ENCODE measurements at regions not wholly inside any gene's neighbourhood (a gene's known extent, or its start where the extent isn't known, plus 50 kb on each side); places are given as distances from the start of the nearest gene placed in this dataset.

DNA sequence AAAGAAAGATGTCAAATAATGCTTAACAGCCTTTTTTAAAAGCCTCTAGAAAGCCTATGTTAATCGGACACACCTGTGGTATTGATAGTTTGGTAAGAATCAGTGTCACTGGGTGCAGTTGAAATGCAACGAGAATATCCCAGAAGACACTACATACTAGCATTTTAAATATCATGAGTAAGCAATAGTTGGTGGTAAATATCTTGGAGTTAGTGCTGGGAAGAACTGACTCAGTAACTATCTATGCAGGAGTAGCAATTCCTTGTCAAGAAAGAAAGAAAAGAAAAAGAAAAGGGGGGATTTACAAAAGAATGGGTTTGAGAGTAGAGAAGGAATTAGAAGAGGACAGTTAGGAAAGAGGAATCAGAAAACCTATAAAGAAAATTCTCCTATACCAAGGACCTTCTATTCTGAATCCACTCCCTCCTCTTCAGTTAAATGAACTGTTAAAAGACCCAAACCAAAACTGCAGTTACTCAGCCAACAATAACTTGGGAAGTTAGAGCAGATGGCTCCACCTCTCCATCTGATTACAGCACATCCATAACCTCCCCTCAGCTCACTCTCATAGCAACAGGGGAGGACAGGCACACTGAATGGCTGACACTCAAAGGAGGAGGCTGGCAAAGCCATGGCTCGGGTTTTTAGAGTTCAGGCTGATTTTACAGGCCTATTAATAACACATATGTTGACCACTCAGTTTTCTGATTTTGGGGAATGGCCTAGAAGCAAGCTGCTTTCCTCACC, 207.6 kb upstream of the MDFIC2 start:
- TF ChIP-seq, protein P1, sequence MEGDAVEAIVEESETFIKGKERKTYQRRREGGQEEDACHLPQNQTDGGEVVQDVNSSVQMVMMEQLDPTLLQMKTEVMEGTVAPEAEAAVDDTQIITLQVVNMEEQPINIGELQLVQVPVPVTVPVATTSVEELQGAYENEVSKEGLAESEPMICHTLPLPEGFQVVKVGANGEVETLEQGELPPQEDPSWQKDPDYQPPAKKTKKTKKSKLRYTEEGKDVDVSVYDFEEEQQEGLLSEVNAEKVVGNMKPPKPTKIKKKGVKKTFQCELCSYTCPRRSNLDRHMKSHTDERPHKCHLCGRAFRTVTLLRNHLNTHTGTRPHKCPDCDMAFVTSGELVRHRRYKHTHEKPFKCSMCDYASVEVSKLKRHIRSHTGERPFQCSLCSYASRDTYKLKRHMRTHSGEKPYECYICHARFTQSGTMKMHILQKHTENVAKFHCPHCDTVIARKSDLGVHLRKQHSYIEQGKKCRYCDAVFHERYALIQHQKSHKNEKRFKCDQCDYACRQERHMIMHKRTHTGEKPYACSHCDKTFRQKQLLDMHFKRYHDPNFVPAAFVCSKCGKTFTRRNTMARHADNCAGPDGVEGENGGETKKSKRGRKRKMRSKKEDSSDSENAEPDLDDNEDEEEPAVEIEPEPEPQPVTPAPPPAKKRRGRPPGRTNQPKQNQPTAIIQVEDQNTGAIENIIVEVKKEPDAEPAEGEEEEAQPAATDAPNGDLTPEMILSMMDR (IDR thresholded peaks at IDR 0.05; ENCODE audit: poor library complexity, severe bottlenecking) = no peak
- TF ChIP-seq EP300 (conservative IDR thresholded peaks at IDR 0.05; ENCODE audit: poor library complexity, severe bottlenecking) (no peak), TAF1 (IDR thresholded peaks at IDR 0.05; ENCODE audit: low read depth) (no peak), RAD21 (conservative IDR thresholded peaks at IDR 0.05) (no peak), EZH2 (IDR thresholded peaks at IDR 0.05; ENCODE audit: borderline replicate concordance, insufficient read depth, low read length, poor library complexity, severe bottlenecking) (no peak), SMC3 (conservative IDR thresholded peaks at IDR 0.05; ENCODE audit: poor library complexity) (no peak)
- TF ChIP-seq, protein P2, sequence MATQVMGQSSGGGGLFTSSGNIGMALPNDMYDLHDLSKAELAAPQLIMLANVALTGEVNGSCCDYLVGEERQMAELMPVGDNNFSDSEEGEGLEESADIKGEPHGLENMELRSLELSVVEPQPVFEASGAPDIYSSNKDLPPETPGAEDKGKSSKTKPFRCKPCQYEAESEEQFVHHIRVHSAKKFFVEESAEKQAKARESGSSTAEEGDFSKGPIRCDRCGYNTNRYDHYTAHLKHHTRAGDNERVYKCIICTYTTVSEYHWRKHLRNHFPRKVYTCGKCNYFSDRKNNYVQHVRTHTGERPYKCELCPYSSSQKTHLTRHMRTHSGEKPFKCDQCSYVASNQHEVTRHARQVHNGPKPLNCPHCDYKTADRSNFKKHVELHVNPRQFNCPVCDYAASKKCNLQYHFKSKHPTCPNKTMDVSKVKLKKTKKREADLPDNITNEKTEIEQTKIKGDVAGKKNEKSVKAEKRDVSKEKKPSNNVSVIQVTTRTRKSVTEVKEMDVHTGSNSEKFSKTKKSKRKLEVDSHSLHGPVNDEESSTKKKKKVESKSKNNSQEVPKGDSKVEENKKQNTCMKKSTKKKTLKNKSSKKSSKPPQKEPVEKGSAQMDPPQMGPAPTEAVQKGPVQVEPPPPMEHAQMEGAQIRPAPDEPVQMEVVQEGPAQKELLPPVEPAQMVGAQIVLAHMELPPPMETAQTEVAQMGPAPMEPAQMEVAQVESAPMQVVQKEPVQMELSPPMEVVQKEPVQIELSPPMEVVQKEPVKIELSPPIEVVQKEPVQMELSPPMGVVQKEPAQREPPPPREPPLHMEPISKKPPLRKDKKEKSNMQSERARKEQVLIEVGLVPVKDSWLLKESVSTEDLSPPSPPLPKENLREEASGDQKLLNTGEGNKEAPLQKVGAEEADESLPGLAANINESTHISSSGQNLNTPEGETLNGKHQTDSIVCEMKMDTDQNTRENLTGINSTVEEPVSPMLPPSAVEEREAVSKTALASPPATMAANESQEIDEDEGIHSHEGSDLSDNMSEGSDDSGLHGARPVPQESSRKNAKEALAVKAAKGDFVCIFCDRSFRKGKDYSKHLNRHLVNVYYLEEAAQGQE (IDR thresholded peaks at IDR 0.05; ENCODE audit: borderline replicate concordance) = no peak

Data from neural cell (in vitro differentiated cells).